OCI-LY1 (cell line): ENCODE measurements at regions not wholly inside any gene's neighbourhood (a gene's known extent, or its start where the extent isn't known, plus 50 kb on each side); places are given as distances from the start of the nearest gene placed in this dataset.

Experiments
- CTCF ChIP-seq: fragments of 200-600 bp; sonication (generic), shearing (Covaris generic); IDR thresholded peaks from 2 replicates; pipeline ENCODE4 v1.5.1; 2017; ENCODE audit warnings: mild to moderate bottlenecking, antibody characterized with exemption, low read length, moderate library complexity, mixed read lengths
- EZH2 ChIP-seq: fragments of 200-600 bp; sonication (generic), shearing (Covaris generic); IDR thresholded peaks from 2 replicates; pipeline ENCODE4 v1.8.0; 2017; ENCODE audit warnings: borderline replicate concordance, mixed run types, mild to moderate bottlenecking, antibody characterized with exemption, low read length, moderate library complexity, mixed read lengths

GRCh38 chr14:51401756-51402155 is 161.7 kb downstream of the TMX1 start:
- TF ChIP-seq CTCF (no peak), EZH2 (no peak)
